Mucosa of rectum (tissue), 2 donors: ENCODE measurements at regions not wholly inside any gene's neighbourhood (a gene's known extent, or its start where the extent isn't known, plus 50 kb on each side); places are given as distances from the start of the nearest gene placed in this dataset.
"Not testable (repeated sequence)": the region's sequence is repeated elsewhere in the genome, so short reads cannot be mapped to it uniquely, and the experiment has no call there.

Experiments
- H3K27ac ChIP-seq, 2 donors: one replicate each; pipeline ENCODE4 v1.7.0; 2013; ENCODE audit warnings: inconsistent platforms in 2 of 2, low read depth in 2 of 2, low read length in 2 of 2
- H3K27me3 ChIP-seq, 2 donors: one replicate each; pipeline ENCODE4 v1.7.0; 2013; ENCODE audit warnings: low read length in 2 of 2; ENCODE audit not compliant: control insufficient read depth in 2 of 2, insufficient read depth in 2 of 2
- H3K36me3 ChIP-seq, 2 donors: one replicate each; pipeline ENCODE4 v1.7.0; 2013; ENCODE audit warnings: low read length in 2 of 2; ENCODE audit not compliant: control insufficient read depth in 2 of 2, insufficient read depth in 2 of 2
- H3K4me1 ChIP-seq, 2 donors: one replicate each; pipeline ENCODE4 v1.7.0; 2013; ENCODE audit warnings: low read length in 2 of 2, mild to moderate bottlenecking in 1 of 2; ENCODE audit not compliant: control insufficient read depth in 2 of 2, insufficient read depth in 2 of 2
- H3K4me3 ChIP-seq, 2 donors: one replicate each; pipeline ENCODE4 v1.7.0; 2013; ENCODE audit warnings: low read length in 2 of 2
- H3K9ac ChIP-seq, 2 donors: one replicate each; pipeline ENCODE4 v1.7.0; 2013; ENCODE audit warnings: low read length in 2 of 2, low read depth in 1 of 2, mild to moderate bottlenecking in 1 of 2
- H3K9me3 ChIP-seq, 2 donors: one replicate each; pipeline ENCODE4 v1.7.0; 2013; ENCODE audit warnings: low read length in 2 of 2; ENCODE audit not compliant: control insufficient read depth in 2 of 2
- donor health status: healthy.
- donor health status: Normal muscosa, but diverticular disease.

GRCh38 chr13:109945206-109945960 lies 159.0 kb upstream of the IRS2 start:
- no peaks in the 10 kb centered on the region for H3K9me3 ChIP-seq
- H3K36me3 ChIP-seq = no peaks in the 10 kb centered on the region
- no peaks in the 10 kb centered on the region for H3K4me1 ChIP-seq
- H3K27me3 ChIP-seq = no peaks in the 10 kb centered on the region
- H3K27ac ChIP-seq = no peak overlapping the region
- no peak overlapping the region for H3K4me3 ChIP-seq
- H3K9ac ChIP-seq = no peak overlapping the region

GRCh38 chr13:109941951-109942350 lies 155.6 kb upstream of the IRS2 start:
- no peaks in the 10 kb centered on the region for H3K36me3 ChIP-seq

GRCh38 chr13:109941221-109941620 lies 154.8 kb upstream of the IRS2 start:
- Histone ChIP-seq H3K36me3 (no peaks in the 10 kb centered on the region), H3K27me3 (no peaks in the 10 kb centered on the region), H3K9ac (no peak overlapping the region), H3K4me1 (no peaks in the 10 kb centered on the region), H3K27ac (no peak overlapping the region), H3K4me3 (no peak overlapping the region), H3K9me3 (no peaks in the 10 kb centered on the region)

More at GRCh38 chr13:109941951-109942350, 155.6 kb upstream of the IRS2 start:
- H3K9me3 ChIP-seq = no peaks in the 10 kb centered on the region
- no peak overlapping the region for H3K9ac ChIP-seq
- no peaks in the 10 kb centered on the region for H3K4me1 ChIP-seq
- no peak overlapping the region for H3K4me3 ChIP-seq
- no peaks in the 10 kb centered on the region for H3K27me3 ChIP-seq
- no peak overlapping the region for H3K27ac ChIP-seq

- Histone ChIP-seq H3K4me1 (no peaks in the 10 kb centered on the region), H3K9ac (no peak overlapping the region), H3K4me3 (no peak overlapping the region), H3K36me3 (no peaks in the 10 kb centered on the region), H3K27me3 (no peaks in the 10 kb centered on the region), H3K27ac (no peak overlapping the region), H3K9me3 (no peaks in the 10 kb centered on the region)
Measured at GRCh38 chr13:109940637-109941036, 154.3 kb upstream of the IRS2 start.

DNA sequence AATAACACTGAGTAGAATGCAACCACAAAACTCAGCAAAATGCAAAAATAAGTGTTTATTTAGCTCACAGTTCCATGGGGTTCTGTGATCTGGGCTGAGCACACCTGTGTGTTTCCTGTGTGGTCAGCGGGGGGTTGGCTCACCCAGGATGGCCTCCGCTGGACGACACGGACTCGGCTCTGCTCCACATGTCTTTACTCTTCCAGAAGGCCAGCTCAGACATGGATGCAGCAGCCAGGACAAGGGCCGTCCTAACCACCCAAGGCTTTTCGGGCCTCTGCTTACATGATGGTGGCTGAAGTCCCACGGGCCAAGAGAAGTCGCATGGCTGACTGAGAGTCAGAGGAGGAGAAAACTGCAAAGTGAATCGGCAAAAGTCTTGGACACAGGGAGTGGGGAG lies 153.5 kb upstream of the IRS2 start:
- H3K36me3 ChIP-seq = no peaks in the 10 kb centered on the region
- no peaks in the 10 kb centered on the region for H3K4me1 ChIP-seq
- no peak overlapping the region for H3K9ac ChIP-seq
- no peaks in the 10 kb centered on the region for H3K9me3 ChIP-seq
- no peaks in the 10 kb centered on the region for H3K27me3 ChIP-seq
- H3K27ac ChIP-seq = no peak overlapping the region
- H3K4me3 ChIP-seq = no peak overlapping the region

DNA sequence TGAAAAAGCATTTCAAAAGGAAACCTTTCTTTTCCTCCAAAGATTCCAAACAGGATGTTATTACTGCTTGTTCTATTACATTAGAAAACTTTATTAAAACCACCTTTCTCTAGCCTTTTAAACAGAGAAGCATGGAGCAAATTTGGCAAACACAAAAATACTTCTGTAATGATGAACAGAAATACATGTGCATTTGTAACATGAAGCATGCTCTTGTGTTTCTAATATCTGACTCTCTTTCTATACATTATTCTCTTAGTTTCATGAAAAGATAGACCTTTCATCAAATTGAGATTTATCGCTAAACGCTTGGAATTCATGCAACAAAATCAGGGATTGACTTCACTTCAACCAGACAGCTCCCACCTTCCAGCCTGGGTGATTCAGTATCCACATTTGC lies 152.8 kb upstream of the IRS2 start:
- Histone ChIP-seq H3K9me3 (no peaks in the 10 kb centered on the region), H3K9ac (no peak overlapping the region), H3K4me3 (no peak overlapping the region), H3K27me3 (no peaks in the 10 kb centered on the region), H3K27ac (no peak overlapping the region), H3K36me3 (no peaks in the 10 kb centered on the region), H3K4me1 (no peaks in the 10 kb centered on the region)

- Histone ChIP-seq H3K9ac (no peak overlapping the region), H3K4me1 (no peaks in the 10 kb centered on the region), H3K9me3 (no peaks in the 10 kb centered on the region), H3K36me3 (no peaks in the 10 kb centered on the region), H3K27me3 (no peaks in the 10 kb centered on the region), H3K27ac (no peak overlapping the region), H3K4me3 (no peak overlapping the region)
Measured at GRCh38 chr13:109938255-109938936, 152.0 kb upstream of the IRS2 start.

DNA sequence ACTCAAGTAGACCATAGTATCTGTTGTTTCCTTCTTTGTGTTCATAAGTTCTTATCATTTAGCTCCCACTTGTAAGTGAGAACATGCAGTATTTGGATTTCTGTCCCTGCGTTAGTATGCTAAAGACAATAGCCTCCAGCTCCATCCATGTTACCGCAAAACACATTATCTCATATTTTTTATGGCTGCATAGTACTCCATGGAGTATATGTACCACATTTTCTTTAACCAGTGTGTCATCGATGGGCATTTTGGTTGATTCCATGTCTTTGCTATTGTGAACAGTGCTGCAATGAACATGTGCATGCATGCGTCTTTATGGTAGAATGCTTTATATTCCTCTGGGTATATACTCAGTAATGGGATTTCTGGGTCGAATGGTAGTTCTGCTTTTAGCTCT lies 148.1 kb upstream of the IRS2 start:
- not testable (repeated sequence) for H3K4me1 ChIP-seq, H3K27ac ChIP-seq, H3K9ac ChIP-seq, H3K9me3 ChIP-seq, H3K4me3 ChIP-seq, H3K27me3 ChIP-seq, H3K36me3 ChIP-seq

GRCh38 chr13:109933476-109933875 lies 147.1 kb upstream of the IRS2 start:
- no peak overlapping the region for H3K9ac ChIP-seq
- no peak overlapping the region for H3K4me3 ChIP-seq
- no peaks in the 10 kb centered on the region for H3K9me3 ChIP-seq
- H3K36me3 ChIP-seq = no peaks in the 10 kb centered on the region
- no peak overlapping the region for H3K27ac ChIP-seq
- H3K4me1 ChIP-seq = no peaks in the 10 kb centered on the region
- H3K27me3 ChIP-seq = no peaks in the 10 kb centered on the region

GRCh38 chr13:109924376-109924775 lies 138.0 kb upstream of the IRS2 start:
- Histone ChIP-seq H3K9ac (no peak overlapping the region), H3K27me3 (no peaks in the 10 kb centered on the region), H3K27ac (no peak overlapping the region), H3K4me3 (no peak overlapping the region), H3K9me3 (no peaks in the 10 kb centered on the region), H3K36me3 (no peaks in the 10 kb centered on the region), H3K4me1 (no peaks in the 10 kb centered on the region)
